ENCODE measurements at regions not wholly inside any gene's neighbourhood (a gene's known extent, or its start where the extent isn't known, plus 50 kb on each side); places are given as distances from the start of the nearest gene placed in this dataset.

GRCh38 chr1:4515727-4516289, 138.6 kb upstream of the AJAP1 start:
- TF ChIP-seq POLR2A (IDR thresholded peaks at IDR 0.05; ENCODE audit: low read depth, low read length) (no peak), CTCF (IDR thresholded peaks at IDR 0.05; ENCODE audit: extremely low read depth in 1 of 2, insufficient read depth in 1 of 2, low read depth in 1 of 2, low read length in 2 of 2) (no peak), MYC (IDR thresholded peaks at IDR 0.05; ENCODE audit: low read depth, low read length) (no peak), MAX (IDR thresholded peaks at IDR 0.05; ENCODE audit: insufficient read depth, insufficient read length) (no peak), POLR2AphosphoS5 (IDR thresholded peaks at IDR 0.05; ENCODE audit: insufficient read depth, low read depth, low read length) (no peak)
